ENCODE measurements at regions not wholly inside any gene's neighbourhood (a gene's known extent, or its start where the extent isn't known, plus 50 kb on each side); places are given as distances from the start of the nearest gene placed in this dataset.
A peak's percentile ranks its signal among the peaks of the same experiment; 100 is the strongest.

DNA sequence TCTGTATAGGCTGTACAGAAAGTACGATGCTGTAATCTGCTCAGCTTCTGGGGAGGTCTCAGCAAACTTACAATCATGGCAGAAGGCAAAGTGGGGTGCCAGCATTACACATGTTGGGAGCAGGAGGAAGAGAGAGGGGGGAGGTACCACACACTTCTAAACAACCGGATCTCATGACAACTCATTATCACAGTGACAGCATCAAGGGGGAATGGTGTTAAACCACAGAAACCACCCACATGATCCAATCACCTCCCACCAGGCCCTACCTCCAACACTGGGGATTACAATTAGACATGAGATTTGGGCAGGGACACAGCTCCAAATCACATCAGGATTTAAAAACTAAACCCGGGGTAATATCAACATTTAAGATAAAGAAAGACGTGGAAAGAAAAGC is 468.8 kb upstream of the AUTS2 start:
- no peak for DNase-seq

DNA sequence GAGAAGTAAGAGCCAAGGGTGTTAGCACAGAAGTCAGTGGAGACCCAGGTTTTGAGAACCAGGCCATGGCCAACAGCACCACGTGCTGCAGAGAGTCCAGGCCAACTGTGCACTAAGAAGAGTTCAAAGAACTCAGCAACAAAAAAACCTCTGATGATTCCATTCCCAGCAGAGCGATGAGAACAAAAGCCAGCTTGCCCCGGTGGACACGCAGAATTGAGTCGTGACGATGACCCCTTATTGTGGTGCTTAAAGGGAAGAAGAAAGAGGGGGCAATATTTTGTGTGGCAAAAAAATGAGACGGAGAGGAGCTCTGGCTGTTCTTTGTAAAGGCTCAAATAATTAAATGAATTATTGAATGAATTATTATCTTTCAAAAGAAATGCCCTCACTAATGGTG is 468.3 kb upstream of the AUTS2 start:
- no peak for DNase-seq

DNA sequence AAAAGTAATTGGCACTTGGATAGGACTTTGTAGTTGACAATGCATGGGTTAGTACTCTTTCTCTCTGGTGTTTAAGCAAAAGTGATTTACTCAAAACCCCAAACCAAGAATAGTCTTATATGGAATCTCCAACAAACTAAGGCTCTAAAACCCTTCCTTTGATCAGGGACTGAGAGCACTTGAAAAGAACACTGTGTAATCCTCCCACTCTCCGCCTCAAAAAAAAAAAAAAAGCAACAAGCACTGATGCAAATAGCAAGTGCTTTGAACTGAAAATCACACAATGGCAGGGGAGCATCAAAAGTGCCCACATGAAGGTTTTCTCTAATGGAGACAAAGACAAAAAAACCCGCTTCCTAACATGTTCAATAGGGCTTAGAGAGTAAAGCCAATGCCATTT is 467.9 kb upstream of the AUTS2 start:
- no peak for DNase-seq

DNA sequence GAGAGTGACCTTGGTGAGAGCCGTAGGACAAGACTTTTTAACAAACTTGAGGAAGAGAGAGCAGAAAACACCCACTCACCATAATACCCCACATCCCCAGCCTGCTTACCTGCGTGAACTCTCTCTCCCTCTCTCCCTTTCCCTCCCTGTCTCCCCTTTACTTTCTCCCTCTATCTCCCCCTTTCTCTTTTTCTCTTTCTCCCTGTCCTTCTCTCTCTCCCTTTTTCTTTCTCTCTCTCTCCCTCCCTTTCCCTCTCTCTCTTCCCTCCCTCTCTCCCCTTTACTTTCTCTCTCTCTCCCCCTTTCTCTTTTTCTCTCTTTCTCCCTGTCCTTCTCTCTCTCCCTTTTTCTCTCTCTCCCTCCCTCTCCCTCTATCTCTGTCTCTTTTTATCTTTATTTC is 464.0 kb upstream of the AUTS2 start:
- no peak for DNase-seq

DNA sequence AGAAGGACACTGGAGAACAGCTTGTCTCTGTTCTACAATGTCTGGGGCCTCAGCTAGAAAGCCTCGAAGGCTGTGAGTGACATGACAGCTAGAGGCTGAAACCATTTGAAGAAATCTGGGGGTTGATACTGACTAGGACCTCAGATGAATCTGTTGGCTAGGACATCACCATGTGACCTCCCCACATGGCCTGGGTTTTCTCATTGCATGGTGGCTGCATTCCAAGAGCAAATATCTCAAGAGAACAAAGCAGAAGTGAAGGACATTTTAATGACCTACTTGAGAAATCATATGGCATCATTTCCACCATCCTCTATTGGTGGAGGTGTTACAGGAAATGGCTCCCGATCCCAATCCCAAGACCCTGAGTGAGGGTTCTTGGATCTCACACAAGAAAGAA is 450.6 kb upstream of the AUTS2 start:
- no peak for DNase-seq

DNA sequence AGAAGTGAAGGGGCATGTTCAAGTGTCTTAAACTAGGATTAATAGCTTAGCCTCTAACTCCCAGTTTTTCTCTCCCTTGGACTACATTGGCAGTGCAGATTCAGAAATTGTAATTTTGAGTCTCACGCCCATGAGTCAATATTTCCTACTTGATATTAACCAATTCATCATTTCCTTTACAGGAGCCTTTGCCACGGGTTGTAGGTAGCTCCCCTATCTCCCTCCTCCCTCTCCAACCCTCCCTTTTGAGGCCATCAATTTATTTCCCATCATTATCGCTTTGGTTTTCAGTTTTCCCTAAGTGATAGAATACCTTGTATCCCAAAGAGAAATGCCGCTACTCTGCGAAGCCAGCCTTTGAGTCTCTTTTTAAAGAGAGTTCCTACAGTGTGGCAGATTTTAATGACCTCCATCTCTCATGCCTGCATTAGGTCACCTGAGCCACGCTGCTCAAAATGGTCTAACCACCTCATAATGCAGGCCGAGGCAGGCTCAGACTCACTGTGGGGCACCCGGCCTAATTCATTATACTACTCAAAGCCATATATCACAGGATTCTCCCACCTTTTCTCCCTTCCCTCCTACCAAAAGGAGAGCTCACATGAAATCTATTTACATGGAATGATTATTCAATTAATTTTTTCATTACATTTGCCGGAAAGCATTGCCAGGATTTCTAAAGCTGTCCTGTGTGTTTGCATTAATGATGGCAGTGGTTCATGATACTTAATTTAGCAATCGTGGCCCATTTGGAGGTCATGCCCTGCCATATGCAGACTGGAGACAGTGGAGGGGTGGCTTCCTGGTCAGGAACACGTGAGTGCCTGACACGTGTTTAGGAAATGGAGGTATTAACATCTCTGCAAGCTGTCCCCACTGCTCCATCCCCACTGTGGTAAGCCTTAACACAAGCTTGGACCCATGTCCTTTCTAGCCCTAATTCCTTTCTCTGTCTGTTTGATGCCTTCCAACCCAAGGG is 448.2 kb upstream of the AUTS2 start:
- no peak for DNase-seq

DNA sequence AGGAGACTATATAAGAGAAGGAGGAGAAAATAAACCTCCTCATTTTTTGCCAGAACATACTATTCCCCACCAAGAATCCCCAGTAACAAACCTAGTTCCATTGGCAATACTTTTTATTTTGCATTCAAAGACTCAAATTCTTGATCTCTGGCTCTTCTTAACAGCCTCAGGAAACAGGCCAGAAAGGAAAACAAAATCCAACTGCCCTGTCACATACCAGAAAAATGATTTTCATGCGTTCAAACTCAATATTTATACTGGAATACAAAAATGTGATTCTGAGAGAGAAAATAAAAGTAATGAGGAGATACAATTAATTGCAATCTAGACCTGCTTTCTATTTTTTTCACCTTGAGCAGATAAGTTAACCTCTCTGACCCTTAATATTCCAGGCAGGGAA is 435.9 kb upstream of the AUTS2 start:
- no peak for DNase-seq

DNA sequence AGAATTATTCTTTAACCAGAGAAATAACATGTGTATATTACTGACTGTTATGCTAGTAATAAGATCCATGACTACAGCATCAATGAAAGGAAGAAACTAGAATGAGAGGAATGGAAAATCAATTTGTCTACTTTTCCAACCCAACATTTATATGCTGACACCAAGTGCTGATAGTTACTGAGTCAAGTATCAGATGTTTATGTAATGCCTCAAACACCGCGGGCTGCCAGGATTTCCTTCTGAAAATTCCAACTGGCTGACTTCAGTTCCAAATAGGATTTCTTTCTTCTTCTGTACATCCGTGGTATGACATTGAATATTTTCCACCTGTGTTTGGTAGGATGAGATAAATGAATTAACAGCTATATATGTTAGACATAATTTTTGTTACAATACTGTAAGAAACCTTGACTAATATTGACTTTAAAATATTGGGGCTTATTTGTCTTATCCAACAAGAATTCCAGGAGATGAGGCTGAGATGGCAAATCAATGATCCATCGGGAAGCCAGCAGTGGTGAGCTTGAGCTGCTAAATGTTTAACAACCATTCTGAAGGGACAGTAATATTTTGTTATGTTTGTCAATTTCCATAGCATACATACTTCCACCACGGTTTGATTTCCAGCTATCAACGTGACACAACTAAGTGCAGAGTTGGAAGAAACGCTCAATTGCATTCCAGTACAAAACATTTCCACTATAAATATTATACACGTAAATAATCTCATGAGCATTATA is 435.2 kb upstream of the AUTS2 start:
- DNase-seq: no peak

DNA sequence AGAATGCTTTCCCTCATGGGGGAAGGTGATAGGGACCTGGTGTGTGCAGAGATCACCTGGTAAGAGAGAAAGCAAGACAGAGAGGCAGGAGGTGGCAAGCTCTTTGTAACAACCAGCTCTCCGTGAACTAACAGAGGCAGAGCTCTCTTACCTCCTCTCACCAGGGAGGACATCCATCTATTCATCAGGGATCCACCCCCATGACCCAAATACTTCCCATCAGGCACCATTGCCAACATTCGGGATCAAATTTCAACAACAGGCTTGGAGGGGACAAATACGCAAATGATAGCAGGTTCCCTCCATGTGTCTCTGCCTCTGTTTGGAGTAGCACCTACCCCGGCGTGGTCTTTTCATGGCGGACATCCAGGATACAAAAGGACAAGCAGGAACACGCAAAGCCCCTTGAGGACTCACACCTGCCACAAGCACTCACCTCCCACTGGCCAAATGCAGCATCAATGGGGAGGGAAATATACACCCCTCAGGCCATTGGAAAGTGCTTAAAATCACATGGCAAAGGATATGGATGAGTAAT is 431.2 kb upstream of the AUTS2 start:
- peak; percentile 99 for DNase-seq

DNA sequence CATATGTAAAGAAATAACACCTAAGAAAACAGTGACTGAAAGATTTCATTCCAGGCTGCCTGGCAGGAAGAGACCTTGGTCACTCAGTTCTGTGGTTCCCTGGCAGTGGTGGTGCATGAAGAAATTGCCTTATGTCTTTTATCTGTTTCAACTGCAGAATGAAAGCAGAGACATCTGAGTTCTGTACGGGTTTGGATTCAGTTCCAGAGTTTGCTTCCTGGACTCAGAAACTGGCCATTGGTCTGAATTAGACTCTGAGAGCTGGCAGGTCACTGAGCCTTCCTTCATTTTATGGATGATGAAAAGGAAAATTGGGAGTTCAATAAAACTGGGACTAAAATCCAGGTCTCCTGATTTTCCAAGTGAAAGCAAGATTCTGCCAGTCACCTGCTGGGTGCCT is 428.9 kb upstream of the AUTS2 start:
- no peak for DNase-seq

DNA sequence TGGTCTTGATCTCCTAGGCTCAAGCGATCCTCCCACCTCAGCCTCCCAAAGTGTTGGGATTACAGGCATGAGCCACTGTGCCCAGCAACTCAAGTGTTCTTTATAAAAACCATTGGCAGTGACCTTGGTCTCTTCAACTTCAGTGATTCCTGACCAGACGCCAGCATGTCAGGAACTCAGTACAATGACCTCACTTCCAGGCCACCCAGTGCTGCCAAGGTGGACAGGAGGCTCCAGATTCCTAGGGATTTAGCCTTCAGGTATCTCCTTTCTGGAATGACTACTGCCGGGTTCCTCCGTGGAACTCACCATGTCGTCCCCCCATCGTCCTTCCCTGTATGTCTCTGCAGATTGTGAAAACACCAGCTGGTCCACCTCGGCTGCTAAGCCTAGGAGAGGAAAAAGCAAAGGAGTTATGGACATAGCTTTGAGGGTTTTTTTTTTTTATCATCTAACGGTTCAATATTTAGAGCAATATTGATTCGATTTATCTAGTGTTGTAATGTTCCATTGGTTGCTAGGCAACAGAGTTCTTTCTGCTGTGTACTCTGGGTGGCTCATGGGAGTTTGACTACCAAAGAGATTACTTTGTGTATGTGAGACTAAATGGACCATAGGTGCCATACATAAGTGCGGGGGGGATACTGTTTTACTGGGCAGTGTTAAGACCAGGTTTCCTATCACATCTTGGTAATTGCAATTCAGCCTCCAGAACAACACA is 425.8 kb upstream of the AUTS2 start:
- DNase-seq: no peak

DNA sequence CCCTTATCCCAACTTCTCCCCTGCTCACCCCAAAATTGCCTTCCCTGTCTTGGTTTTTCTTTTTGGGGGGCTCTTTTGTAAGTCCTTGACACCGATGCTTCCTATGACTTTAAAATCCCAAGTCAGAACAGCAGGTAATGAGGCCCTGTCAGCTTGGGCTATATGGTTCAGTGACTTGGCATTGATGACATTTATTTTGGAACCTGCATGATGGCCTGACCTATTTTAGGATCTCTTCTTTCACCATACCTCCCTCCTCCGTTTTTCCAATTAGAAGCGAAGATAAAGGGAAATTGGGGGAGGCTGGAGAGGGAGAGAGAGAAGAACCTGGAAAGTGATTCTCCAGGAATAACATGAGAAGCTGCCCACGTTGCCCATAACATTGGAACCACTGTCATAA is 424.9 kb upstream of the AUTS2 start:
- no peak for DNase-seq

DNA sequence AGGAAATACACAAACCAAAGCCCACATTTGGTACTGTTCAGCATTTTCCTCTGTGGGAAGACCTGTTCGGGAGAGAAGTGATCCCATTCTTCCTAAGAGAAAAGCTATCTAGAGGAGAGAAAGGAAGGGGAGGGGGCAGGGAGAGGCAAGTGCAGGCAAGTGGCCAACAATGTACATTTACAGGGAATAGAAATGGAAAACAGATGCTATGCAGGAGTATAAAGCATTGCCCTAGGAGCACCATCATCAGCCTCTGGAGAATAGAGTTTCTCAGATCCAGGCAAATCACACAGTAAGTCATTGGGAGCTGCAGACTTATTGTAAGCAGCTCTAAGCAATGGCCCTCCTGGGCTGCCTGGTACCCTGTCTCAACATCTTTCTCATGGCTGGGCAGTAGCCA is 424.4 kb upstream of the AUTS2 start:
- DNase-seq: no peak

DNA sequence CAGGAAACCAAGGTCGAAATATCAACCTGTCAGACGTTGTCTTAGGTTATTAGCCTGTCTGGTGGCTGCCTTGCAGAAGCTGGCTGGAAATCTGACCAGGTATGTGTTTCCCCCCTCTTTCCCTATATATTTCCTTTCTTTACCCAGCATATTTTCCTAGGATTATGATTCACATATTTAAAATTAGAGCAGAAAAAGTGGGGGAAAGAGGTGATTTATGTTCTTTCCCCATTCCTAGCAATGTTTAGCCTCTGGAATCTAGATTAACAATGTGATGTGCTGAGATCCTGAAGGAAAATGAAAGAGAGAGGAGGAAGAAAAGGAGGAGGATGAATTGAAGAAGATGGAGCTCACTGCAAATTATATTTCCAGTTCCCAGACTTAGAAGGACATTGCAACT is 421.4 kb upstream of the AUTS2 start:
- no peak for DNase-seq

DNA sequence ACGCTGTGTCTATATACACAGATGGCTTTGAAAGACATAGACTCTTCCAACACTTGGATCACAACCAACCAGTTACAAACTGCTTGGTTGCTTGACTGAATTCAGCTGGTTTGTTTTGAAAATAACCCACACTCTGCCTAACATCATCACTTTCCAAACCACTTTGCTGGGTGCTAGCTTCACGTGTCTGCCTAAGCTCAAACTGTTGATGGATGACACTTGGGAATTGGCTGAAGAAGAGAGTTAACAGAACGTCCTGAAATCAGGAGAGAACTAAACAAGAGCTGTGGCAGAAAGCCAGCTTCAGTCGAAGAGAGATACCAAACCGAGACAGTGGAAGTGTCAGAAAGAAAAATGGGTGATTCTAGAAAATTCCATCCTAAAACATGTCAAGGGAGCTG is 420.8 kb upstream of the AUTS2 start:
- no peak for DNase-seq

DNA sequence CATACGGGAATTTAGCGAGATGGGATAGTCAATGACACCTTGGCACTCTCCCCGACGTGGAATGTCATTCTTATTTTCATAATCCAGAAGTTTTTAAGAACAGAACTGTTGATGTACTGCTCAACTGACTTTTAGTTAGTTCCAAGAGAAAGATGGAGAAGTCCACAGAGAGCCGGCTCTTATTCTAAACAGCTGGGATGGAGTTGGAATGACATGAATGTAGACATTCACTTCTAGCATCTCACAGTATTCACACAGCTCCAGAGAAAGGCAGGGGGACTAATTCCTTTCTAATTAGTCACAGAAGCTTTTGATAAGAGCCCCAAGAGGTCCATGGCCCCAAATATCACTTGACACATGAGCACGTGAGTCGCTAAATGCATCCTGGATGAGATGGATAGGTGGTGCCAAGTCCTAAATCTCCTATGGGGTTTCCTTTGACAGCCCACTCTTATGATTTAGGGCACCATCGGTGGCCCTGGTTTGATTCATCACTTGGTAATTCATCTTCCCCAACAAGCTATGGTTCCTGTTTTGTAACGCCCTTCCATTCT is 420.3 kb upstream of the AUTS2 start:
- DNase-seq: no peak

DNA sequence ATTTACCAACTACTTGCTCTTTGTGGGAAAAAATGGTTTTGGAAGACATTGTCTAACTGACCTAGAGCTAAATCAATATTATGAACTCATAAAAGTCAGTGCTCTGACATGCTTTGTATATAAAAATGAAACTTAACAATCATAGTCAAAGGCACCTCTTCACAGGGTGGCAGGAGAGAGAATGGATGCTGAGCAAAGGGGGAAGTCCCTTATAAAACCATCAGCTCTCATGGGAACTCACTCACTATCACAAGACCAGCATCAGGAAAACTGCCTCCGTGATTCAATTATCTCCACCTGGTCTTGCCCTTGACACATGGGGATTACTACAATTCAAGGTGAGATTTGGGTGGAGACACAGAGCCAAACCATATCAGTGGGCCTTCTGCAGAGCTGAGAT is 417.6 kb upstream of the AUTS2 start:
- no peak for DNase-seq

DNA sequence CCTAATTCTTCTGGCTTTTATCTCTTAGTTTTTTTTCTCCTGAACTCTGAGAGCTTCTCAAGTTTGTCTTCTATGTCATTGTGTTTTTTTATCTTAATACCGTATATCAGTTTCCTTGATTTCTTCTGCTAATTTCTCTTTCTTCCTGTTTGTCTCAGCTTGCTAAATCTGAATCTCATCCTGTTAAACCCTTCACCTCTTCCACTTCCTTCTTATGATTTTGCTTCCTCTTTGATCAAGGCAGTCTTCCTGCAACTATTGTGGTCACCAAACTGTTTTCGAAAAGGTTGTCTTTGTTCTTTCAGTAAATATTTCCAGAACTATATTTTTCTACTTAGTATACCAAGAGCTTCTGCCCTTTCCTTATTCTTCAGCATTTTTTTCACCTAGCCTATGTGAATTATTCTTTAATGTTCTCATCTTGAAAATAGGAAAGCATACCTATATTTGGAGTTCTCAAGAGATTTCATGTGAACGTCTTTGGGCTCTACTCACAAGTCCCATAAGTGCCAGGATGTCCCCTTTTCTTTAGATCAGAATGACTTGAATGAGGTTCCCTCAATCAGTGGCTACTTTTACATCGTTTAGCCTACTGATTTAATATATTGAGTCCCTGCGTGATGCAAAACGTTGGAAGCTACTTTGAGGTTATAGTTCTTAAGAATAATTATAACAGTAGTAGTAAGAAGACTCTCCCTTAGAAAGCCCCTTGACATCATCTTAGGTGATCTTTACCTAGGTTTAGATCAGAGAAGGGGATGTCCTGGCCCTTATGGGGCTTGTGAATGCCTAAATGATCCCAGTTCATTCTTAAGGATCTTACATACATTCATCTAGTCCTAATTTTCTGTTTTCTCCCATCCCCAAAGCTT is 415.4 kb upstream of the AUTS2 start:
- DNase-seq: no peak

DNA sequence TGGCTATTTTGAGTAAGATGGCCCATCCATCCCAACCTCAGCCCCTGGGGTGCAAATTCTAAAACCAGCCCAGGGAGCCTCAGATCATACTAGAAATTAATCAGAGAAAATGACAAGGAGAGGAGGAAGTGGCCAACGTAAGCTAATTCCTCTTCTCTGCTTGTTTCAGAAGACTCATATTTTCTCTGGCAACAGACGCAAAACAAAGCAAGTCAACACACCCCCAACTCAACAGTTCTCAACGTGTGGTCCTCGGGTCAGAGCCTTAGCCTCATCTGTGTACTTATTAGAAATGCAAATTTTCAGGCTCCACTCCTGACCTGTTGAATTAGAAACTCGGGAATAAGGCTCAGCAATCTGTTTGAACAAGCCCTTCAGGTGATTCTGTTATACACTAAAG is 413.9 kb upstream of the AUTS2 start:
- DNase-seq: no peak

DNA sequence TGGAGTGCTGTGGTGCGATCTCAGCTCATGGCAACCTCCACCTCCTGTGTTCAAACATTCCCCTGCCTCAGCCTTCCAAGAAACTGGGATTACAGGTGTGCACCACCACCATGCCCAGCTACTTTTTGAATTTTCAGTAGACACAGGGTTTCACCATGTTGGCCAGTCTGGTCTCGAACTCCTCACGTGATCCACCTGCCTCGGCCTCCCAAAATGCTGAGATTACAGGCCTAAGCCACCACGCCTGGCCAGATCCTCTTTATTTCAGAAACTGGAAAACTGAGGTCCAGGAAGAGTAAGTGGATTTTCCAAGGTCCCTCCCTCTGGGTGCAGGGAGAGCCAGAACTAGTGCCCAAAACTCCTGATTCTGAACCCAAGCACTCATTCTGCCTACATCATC is 413.1 kb upstream of the AUTS2 start:
- DNase-seq: no peak

DNA sequence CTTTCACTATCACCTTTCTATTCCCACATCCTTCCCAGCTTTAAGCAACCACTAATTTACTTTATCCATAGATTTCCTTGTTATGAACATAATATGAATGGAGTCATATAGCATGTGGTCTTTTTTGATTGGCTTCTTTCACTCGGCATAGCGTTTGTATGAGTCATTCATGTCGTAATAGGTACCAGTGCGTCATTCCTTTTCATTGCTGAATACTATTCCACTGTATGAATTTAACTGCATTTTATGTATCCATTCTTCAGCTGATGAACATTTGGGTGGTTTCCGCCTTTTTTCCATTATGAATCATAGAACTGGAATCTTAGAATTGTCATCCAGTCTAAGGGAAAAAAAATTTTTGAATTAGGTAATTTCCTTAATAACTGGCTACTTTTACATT is 411.3 kb upstream of the AUTS2 start:
- DNase-seq: no peak

DNA sequence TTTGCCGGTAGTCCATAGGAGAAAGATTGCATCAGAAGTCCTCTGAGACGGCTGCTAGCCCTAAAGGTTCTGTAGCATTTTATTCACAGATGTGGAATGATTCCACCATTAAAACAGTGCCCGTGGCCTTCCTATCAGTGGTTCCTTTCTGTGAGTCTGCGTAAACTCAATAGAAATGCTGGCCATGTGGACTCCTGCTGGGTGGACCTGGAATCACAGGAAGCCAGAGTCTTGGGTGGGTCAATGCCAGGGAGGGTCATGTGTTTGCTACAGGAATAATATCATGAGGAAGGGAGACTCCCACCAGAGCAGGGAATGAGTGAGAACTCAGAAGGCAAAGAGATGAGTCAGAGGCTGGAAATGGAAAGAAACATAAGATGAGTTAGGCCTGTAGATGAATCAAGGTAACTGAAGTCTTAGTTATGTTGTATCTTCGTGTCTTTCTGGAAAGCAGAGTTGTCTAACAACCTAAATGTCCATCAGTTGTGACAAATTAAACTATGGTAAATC is 410.4 kb upstream of the AUTS2 start:
- DNase-seq: no peak

Data from NCI-H187 treated with DMSO at 0.1 percent for 48 hours (cell line).